ENCODE measurements at regions not wholly inside any gene's neighbourhood (a gene's known extent, or its start where the extent isn't known, plus 50 kb on each side); places are given as distances from the start of the nearest gene placed in this dataset.

GRCh38 chr1:192518700-192519099 is 56.9 kb upstream of the RGS1 start:
- intact Hi-C loops (cut with DNase I): no loop called here
- H3K9me3 ChIP-seq: no peaks in the 10 kb centered on the region
- H3K36me3 ChIP-seq: no peaks in the 10 kb centered on the region
- no peak for TF ChIP-seq POLR2A (IDR thresholded peaks at IDR 0.05)
- no peak for TF ChIP-seq CTCF (IDR thresholded peaks at IDR 0.05)
- no peak for TF ChIP-seq POLR2AphosphoS5 (IDR thresholded peaks at IDR 0.05)
- H3K4me3 ChIP-seq: no peak overlapping the region
- H3K4me1 ChIP-seq (replicated peaks): no peaks in the 10 kb centered on the region
- H3K27ac ChIP-seq: no peak overlapping the region
- H3K27me3 ChIP-seq (replicated peaks; ENCODE audit: insufficient read depth): no peaks in the 10 kb centered on the region
- DNase-seq (ENCODE audit: low spot score): no peak

- no peak for DNase-seq (ENCODE audit: low spot score)
- no peaks in the 10 kb centered on the region for H3K4me1 ChIP-seq (replicated peaks)
- intact Hi-C loops (cut with DNase I): no loop called here
- no peak for TF ChIP-seq POLR2AphosphoS5 (IDR thresholded peaks at IDR 0.05)
- no peak for TF ChIP-seq CTCF (IDR thresholded peaks at IDR 0.05)
- no peak for TF ChIP-seq POLR2A (IDR thresholded peaks at IDR 0.05)
- WGBS: 82% methylated on average over 1 of the region's 1 CpG
- H3K36me3 ChIP-seq: no peaks in the 10 kb centered on the region
- no peaks in the 10 kb centered on the region for H3K27me3 ChIP-seq (replicated peaks; ENCODE audit: insufficient read depth)
- no peak overlapping the region for H3K4me3 ChIP-seq
- H3K27ac ChIP-seq: no peak overlapping the region
- no peaks in the 10 kb centered on the region for H3K9me3 ChIP-seq
Measured at GRCh38 chr1:192521734-192522133, 53.8 kb upstream of the RGS1 start.

GRCh38 chr1:192522673-192523072 is 52.9 kb upstream of the RGS1 start:
- no peak for DNase-seq (ENCODE audit: low spot score)
- 90% methylated on average over 5 of the region's 5 CpGs for WGBS
- Histone ChIP-seq H3K36me3 (no peaks in the 10 kb centered on the region), H3K27ac (no peak overlapping the region), H3K27me3 (replicated peaks; ENCODE audit: insufficient read depth) (no peaks in the 10 kb centered on the region), H3K9me3 (no peaks in the 10 kb centered on the region), H3K4me1 (replicated peaks) (no peaks in the 10 kb centered on the region), H3K4me3 (no peak overlapping the region)
- intact Hi-C loops (cut with DNase I): no loop called here
- TF ChIP-seq POLR2A (IDR thresholded peaks at IDR 0.05) (no peak), CTCF (IDR thresholded peaks at IDR 0.05) (no peak)

- no peak for DNase-seq (ENCODE audit: low spot score)
- no peak overlapping the region for H3K27ac ChIP-seq
- H3K36me3 ChIP-seq: no peaks in the 10 kb centered on the region
- no peak overlapping the region for H3K4me3 ChIP-seq
- no peak for TF ChIP-seq CTCF (IDR thresholded peaks at IDR 0.05)
- 40% methylated on average over 1 of the region's 1 CpG for WGBS
- peaks cover under 1% of the 10 kb centered on the region for H3K4me1 ChIP-seq (replicated peaks)
- no peaks in the 10 kb centered on the region for H3K9me3 ChIP-seq
- intact Hi-C loops (cut with DNase I): no loop called here
- no peaks in the 10 kb centered on the region for H3K27me3 ChIP-seq (replicated peaks; ENCODE audit: insufficient read depth)
Measured at GRCh38 chr1:192524223-192524622, 51.4 kb upstream of the RGS1 start.

Data from prostate gland (tissue), 2 donors.